ENCODE measurements at regions not wholly inside any gene's neighbourhood (a gene's known extent, or its start where the extent isn't known, plus 50 kb on each side); places are given as distances from the start of the nearest gene placed in this dataset.

DNA sequence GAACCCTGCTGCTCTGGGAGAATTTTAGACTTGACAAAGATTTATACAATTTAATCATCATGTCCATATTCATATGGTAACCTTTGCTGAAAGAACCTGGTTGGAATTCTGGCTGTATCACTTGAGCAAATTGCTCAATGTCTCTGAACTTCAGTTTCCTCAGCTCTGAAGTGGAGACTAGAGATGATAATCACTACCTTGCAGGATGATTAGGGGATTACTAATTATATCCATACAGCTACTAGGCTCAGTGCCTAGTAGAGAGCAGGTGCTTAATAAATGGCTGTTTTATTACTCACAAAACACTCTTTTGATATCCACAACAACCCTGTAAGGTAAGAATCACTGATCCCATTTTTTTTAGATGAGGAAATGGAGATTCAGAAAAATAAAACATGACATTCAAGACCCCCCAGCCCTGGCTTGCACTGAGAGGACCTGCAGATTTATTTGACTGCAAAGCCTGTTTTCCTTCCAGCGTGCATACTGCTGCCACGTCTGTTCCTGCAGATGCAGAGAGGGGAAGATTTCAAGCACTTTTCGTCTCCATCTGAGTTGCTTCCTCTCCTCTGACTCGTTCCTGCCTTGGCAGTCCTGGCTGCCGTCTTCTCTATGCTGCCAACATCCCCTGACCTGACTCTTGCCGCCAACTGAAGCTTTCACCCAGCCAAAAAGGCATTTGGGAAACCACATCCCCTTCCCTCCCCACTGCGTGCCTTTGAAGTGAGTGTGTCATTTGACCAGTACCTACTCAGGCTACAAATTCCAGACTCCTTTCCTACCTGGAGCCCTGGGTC, 203.0 kb downstream of the PLPP3 start:
- H3K9me3 Mint-ChIP-seq = no peaks in the 10 kb centered on the region; the same call in 1 of the 2 replicates
- H3K4me1 Mint-ChIP-seq (ENCODE audit: low read depth) = peaks cover 10% of the 10 kb centered on the region
- H3K4me3 Mint-ChIP-seq = no peak overlapping the region
- H3K36me3 Mint-ChIP-seq (ENCODE audit: low read depth) = no peaks in the 10 kb centered on the region
- no peak overlapping the region for H3K27ac Mint-ChIP-seq
- TF ChIP-seq, protein P1, sequence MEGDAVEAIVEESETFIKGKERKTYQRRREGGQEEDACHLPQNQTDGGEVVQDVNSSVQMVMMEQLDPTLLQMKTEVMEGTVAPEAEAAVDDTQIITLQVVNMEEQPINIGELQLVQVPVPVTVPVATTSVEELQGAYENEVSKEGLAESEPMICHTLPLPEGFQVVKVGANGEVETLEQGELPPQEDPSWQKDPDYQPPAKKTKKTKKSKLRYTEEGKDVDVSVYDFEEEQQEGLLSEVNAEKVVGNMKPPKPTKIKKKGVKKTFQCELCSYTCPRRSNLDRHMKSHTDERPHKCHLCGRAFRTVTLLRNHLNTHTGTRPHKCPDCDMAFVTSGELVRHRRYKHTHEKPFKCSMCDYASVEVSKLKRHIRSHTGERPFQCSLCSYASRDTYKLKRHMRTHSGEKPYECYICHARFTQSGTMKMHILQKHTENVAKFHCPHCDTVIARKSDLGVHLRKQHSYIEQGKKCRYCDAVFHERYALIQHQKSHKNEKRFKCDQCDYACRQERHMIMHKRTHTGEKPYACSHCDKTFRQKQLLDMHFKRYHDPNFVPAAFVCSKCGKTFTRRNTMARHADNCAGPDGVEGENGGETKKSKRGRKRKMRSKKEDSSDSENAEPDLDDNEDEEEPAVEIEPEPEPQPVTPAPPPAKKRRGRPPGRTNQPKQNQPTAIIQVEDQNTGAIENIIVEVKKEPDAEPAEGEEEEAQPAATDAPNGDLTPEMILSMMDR (IDR thresholded peaks at IDR 0.05) = no peak
- H3K27me3 Mint-ChIP-seq (ENCODE audit: insufficient read depth) = peaks cover 3% of the 10 kb centered on the region
- no peak for DNase-seq

DNA sequence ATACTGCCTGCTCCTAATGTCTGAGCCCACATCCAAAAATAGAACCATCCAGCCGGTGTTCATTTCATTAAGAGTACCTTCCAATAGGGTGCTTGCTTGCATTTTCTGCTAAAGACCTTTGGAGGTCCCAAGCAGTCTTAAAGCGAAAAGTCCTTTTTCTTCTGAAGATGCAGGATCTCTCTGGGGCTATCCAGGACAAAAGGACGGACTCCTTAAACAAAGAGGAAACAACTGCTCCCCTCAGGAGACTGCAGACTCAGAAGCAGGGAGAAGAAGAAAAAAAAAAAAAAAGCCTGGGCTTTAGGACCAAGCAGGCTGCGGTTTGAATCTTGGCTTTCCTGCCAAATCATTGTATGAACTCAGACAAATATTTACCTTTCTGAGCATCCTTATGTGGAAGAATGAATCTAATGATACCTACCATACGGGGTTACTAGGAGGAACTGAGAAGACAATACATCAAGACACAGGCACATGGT, 204.0 kb downstream of the PLPP3 start:
- Mint-ChIP-seq H3K36me3 (ENCODE audit: low read depth) (no peaks in the 10 kb centered on the region), H3K4me3 (no peak overlapping the region), H3K4me1 (ENCODE audit: low read depth) (peaks cover 10% of the 10 kb centered on the region), H3K9me3 (no peaks in the 10 kb centered on the region; the same call in 1 of the 2 replicates), H3K27ac (no peak overlapping the region), H3K27me3 (ENCODE audit: insufficient read depth) (peaks cover 3% of the 10 kb centered on the region)
- TF ChIP-seq, protein P1 (IDR thresholded peaks at IDR 0.05) = no peak
- no peak for DNase-seq

DNA sequence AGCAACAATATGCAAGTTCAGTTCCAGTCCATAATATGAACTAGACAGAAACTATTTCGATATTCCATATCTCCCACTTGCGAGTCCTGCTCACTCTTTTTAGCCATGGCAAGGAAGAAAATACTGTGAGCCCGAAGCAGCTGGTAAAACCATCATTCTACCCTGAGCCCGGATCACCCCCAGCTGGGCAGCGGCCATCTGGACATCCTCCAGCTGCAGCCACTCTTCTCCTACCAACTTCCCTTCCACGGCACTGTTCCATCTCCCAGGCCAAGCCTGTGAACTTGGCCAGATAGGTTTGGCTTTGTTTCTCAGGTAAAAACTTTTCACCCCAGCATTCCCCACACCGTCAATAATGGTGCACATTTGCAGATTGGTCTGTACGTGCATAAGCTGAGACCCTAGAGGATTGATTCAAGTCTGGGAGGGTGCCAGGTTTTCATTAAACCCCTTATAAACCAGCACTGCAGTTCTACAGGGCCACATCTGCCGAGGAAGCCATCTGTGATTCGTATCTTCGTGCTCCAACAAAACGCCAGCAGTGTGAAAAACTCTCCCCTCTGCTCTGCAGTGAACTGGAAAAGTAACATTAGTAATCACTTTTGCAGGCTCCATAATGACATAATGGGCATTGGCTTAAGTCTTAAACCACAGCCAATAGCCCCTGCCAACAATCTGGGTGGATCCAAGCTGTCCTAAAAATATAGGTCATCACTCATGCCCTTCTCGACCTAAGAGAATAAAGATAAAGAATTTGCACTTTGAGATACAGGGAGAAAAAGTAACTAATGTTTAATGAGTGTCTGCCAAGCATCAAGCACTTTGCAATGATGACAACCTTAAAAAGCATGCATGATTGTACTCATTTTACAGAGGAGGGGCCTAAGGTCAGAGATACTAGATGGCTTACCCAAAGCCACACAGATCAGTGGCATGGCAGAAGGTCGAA, 205.1 kb downstream of the PLPP3 start:
- DNase-seq = no peak
- peaks cover 10% of the 10 kb centered on the region for H3K4me1 Mint-ChIP-seq (ENCODE audit: low read depth)
- no peaks in the 10 kb centered on the region; the same call in 1 of the 2 replicates for H3K9me3 Mint-ChIP-seq
- TF ChIP-seq, protein P1 (IDR thresholded peaks at IDR 0.05) = no peak
- no peak overlapping the region for H3K4me3 Mint-ChIP-seq
- peaks cover 3% of the 10 kb centered on the region for H3K27me3 Mint-ChIP-seq (ENCODE audit: insufficient read depth)
- no peak overlapping the region for H3K27ac Mint-ChIP-seq
- H3K36me3 Mint-ChIP-seq (ENCODE audit: low read depth) = no peaks in the 10 kb centered on the region

DNA sequence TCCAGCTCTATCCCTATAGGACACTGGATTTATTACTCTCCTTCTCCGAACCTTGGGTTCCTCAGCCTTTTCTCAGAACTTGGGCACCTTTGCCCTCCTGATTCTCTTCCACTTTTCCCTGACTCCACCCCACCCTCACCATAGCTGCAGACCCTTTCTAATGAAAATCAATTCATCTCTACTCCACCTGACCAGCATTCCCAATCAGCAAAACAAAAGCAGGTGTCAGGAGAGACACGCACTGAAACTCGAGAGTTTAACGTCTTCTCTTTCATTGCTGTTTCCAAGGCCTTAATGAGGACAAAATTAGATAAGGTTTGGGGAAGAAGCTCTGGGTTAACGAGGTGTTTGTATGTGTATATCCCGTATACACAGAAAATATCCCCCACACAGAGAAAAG, 208.8 kb downstream of the PLPP3 start:
- Mint-ChIP-seq H3K4me3 (no peak overlapping the region), H3K9me3 (no peaks in the 10 kb centered on the region)
- TF ChIP-seq, protein P1 (IDR thresholded peaks at IDR 0.05) = no peak

DNA sequence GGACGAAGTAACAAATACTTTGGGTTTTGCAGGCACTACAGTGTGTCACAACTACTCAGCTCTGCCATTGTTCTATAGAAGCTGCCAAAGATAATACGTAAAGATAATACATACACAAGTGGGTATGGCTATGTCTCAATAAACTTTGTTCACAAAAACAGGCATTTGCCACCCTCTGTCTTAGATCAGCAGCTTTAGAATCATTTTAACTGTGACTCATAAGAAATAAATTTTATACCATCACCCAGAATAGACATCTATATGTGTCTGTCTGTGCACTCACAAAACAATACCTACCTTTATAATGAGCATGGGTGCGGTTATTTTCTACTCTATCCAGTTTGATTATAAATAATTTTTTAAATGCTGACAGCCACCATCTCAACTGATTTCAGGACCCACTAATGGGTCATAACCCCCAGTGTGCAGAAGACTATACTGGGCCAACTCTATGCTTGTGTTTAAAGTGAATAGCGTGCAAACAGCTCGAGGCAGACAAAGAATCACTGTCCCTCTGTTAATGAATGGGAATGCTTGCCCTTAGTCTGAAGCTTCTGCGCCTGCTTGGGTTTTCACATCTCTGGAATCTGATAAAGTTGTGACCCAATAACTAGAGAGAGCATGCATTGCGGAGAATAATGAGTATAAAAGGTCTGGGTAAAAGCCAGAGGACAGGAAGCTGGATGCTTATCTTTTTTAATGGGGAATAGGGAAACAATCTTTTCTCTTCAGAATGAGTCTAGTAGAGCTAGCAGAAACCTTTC, 216.2 kb downstream of the PLPP3 start:
- H3K27ac Mint-ChIP-seq = no peak overlapping the region
- no peak for DNase-seq
- no peaks in the 10 kb centered on the region for H3K4me1 Mint-ChIP-seq (ENCODE audit: low read depth)
- TF ChIP-seq, protein P1 (IDR thresholded peaks at IDR 0.05) = no peak
- peaks cover 1% of the 10 kb centered on the region; the same call in 1 of the 2 replicates for H3K27me3 Mint-ChIP-seq (ENCODE audit: insufficient read depth)
- peaks cover 5% of the 10 kb centered on the region; the same call in 1 of the 2 replicates for H3K9me3 Mint-ChIP-seq
- H3K4me3 Mint-ChIP-seq = no peak overlapping the region
- no peaks in the 10 kb centered on the region for H3K36me3 Mint-ChIP-seq (ENCODE audit: low read depth)

More for the DNA sequence above, 208.8 kb downstream of the PLPP3 start:
- no peaks in the 10 kb centered on the region; the same call in 1 of the 2 replicates for H3K27me3 Mint-ChIP-seq (ENCODE audit: insufficient read depth)
- DNase-seq = no peak
- H3K27ac Mint-ChIP-seq = no peak overlapping the region
- H3K4me1 Mint-ChIP-seq (ENCODE audit: low read depth) = peaks cover 10% of the 10 kb centered on the region
- H3K36me3 Mint-ChIP-seq (ENCODE audit: low read depth) = no peaks in the 10 kb centered on the region
